ENCODE measurements at regions not wholly inside any gene's neighbourhood (a gene's known extent, or its start where the extent isn't known, plus 50 kb on each side); places are given as distances from the start of the nearest gene placed in this dataset.
A peak's percentile ranks its signal among the peaks of the same experiment; 100 is the strongest.

- peak; percentile 71; the same call in 1 of the 2 replicates for TF ChIP-seq GATA2 (IDR thresholded peaks at IDR 0.05; ENCODE audit: low read depth, low read length)
- peak; percentile 61; the same call in 1 of the 2 replicates for TF ChIP-seq GATA3 (IDR thresholded peaks at IDR 0.05; ENCODE audit: low read depth, low read length)
Measured at GRCh38 chr3:156762631-156763185, 63.4 kb upstream of the LEKR1 start.

Measured in SH-SY5Y (cell line).